GM12872 (cell line): ENCODE measurements at regions not wholly inside any gene's neighbourhood (a gene's known extent, or its start where the extent isn't known, plus 50 kb on each side); places are given as distances from the start of the nearest gene placed in this dataset.

ENCODE experiments used
- CTCF ChIP-seq: IDR thresholded peaks from 3 replicates; pipeline ENCODE4 v1.5.1; 2011; ENCODE audit warnings: low read depth, mild to moderate bottlenecking, low read length, moderate library complexity; ENCODE audit not compliant: insufficient read depth

GRCh38 chr17:77656054-77656453 lies 302.4 kb upstream of the TNRC6C start:
- no peak for TF ChIP-seq CTCF

- TF ChIP-seq CTCF = no peak
Observed at GRCh38 chr17:77657839-77658238, 300.7 kb upstream of the TNRC6C start.

GRCh38 chr17:77660524-77660923 lies 298.0 kb upstream of the TNRC6C start:
- TF ChIP-seq CTCF = no peak

- no peak for TF ChIP-seq CTCF
Observed at GRCh38 chr17:77662833-77663232, 295.7 kb upstream of the TNRC6C start.

- no peak for TF ChIP-seq CTCF
Observed at GRCh38 chr17:77664097-77664729, 294.3 kb upstream of the TNRC6C start.

GRCh38 chr17:77665833-77666232 lies 292.7 kb upstream of the TNRC6C start:
- TF ChIP-seq CTCF = no peak

- TF ChIP-seq CTCF = no peak
Observed at GRCh38 chr17:77666462-77666861, 292.0 kb upstream of the TNRC6C start.

- no peak for TF ChIP-seq CTCF
Observed at GRCh38 chr17:77666881-77667395, 291.6 kb upstream of the TNRC6C start.
